ENCODE measurements at regions not wholly inside any gene's neighbourhood (a gene's known extent, or its start where the extent isn't known, plus 50 kb on each side); places are given as distances from the start of the nearest gene placed in this dataset.

DNA sequence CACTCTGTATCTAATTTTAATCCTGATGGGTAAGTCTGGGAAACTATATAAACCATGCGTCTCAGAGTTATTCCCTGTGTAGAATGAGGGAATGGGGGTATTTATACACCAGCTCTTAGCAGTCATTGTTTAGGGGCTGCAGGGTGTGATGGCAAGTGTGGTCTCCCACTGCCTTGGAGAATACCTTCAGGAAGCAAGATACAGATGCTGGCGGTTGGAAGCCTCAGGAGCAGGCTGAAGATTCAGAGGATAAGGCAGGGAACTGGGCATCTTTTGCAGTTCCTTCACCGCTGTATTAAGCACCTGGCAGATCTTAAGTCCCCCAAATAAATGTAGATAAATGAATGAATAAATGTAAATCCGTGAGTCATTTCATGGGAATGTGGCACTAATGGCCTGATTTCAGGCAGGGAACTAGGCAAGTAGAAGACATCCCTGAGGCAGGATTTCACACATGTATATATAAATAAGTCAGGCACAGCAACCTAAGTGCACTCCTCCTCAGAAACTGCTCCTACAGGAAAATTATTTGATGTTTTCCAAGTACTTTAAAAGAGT, 209.2 kb upstream of the GADL1 start:
- Mint-ChIP-seq H3K9me3 (peaks cover 7% of the 10 kb centered on the region), H3K27ac (no peak overlapping the region), H3K4me1 (peaks cover 15% of the 10 kb centered on the region), H3K27me3 (ENCODE audit: low read depth) (no peaks in the 10 kb centered on the region), H3K4me3 (no peak overlapping the region), H3K36me3 (no peaks in the 10 kb centered on the region)
- TF ChIP-seq, protein P1, sequence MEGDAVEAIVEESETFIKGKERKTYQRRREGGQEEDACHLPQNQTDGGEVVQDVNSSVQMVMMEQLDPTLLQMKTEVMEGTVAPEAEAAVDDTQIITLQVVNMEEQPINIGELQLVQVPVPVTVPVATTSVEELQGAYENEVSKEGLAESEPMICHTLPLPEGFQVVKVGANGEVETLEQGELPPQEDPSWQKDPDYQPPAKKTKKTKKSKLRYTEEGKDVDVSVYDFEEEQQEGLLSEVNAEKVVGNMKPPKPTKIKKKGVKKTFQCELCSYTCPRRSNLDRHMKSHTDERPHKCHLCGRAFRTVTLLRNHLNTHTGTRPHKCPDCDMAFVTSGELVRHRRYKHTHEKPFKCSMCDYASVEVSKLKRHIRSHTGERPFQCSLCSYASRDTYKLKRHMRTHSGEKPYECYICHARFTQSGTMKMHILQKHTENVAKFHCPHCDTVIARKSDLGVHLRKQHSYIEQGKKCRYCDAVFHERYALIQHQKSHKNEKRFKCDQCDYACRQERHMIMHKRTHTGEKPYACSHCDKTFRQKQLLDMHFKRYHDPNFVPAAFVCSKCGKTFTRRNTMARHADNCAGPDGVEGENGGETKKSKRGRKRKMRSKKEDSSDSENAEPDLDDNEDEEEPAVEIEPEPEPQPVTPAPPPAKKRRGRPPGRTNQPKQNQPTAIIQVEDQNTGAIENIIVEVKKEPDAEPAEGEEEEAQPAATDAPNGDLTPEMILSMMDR (IDR thresholded peaks at IDR 0.05; ENCODE audit: unreplicated experiment), result no peak
- no peak for DNase-seq (ENCODE audit: low spot score in 2 of 2, unreplicated experiment in 2 of 2)

DNA sequence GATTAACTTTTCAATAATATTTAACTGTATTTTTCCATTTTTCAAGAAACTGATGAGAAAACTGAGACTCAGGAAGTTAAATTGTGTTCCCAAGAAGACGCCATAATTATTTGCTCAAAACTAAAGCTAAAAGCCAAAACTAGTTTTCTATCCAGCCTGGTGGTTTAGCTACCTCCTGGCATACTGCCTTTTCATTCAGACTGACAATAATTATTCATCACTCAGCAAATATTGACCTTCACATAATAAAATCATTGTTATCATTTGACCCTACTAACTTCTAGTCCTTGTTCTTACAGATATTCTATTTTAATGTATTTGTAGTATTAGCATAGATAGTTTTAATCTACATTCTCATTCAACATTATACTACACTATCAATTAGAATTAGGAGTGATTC, 210.6 kb upstream of the GADL1 start:
- Mint-ChIP-seq H3K4me3 (no peak overlapping the region), H3K27ac (no peak overlapping the region), H3K9me3 (peaks cover 19% of the 10 kb centered on the region), H3K36me3 (no peaks in the 10 kb centered on the region), H3K4me1 (peaks cover 15% of the 10 kb centered on the region), H3K27me3 (ENCODE audit: low read depth) (no peaks in the 10 kb centered on the region)
- DNase-seq (ENCODE audit: low spot score in 2 of 2, unreplicated experiment in 2 of 2), result no peak
- TF ChIP-seq, protein P1 (IDR thresholded peaks at IDR 0.05; ENCODE audit: unreplicated experiment), result no peak

DNA sequence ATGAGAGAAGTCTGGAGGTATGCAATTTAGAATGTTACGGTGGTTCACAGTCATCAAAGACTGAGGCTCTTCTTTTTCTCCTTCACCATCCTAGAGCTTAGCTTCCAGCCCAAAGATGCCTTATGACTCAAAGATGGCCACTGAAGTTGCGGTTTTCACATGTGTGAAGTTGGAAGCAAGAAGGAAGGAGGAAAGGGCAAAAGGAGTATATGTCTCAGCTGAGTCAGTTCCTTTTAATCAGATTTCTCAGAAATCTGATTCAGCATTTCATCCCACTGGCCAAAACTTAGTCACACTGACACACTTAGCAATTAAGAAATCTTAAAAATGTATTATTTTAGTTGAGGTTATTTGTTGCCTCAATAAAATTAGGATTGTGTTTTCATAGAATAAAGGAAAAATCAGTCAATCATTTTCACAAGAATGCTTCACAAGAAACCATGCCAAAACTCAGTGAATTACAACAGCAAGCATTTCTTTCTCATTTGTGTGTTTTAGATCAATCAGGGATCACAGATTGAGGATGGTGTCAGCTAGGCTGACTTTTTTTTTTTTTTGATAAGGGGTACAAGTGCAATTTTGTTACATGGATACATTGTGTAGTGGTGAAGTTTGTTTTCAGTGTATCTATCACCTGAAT, 211.1 kb upstream of the GADL1 start:
- Mint-ChIP-seq H3K36me3 (no peaks in the 10 kb centered on the region), H3K27ac (no peak overlapping the region), H3K4me1 (peaks cover 15% of the 10 kb centered on the region), H3K27me3 (ENCODE audit: low read depth) (no peaks in the 10 kb centered on the region), H3K9me3 (peaks cover 19% of the 10 kb centered on the region), H3K4me3 (no peak overlapping the region)
- TF ChIP-seq, protein P1 (IDR thresholded peaks at IDR 0.05; ENCODE audit: unreplicated experiment), result no peak
- DNase-seq (ENCODE audit: low spot score in 2 of 2, unreplicated experiment in 2 of 2), result no peak

DNA sequence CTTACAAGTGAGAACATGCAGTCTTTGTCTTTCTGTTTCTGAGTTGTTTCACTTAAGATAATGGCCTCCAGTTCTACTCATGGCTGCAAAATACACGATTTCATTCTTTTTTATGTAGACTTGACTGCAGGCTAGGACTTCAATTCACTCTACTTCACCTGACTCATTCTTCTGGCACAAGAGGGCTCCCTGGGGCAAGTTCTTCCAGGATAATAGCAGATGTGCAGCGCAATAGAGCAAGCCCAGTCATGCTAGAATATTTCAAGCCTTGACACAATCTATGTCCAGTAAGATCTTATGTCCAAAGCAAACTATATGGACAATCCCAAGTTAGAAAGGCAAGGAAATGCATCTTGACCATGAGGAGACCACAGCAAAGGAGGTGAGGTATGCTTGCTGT, 211.7 kb upstream of the GADL1 start:
- H3K4me3 Mint-ChIP-seq, result no peak overlapping the region
- no peaks in the 10 kb centered on the region for H3K36me3 Mint-ChIP-seq
- TF ChIP-seq, protein P1 (IDR thresholded peaks at IDR 0.05; ENCODE audit: unreplicated experiment), result no peak
- no peak for DNase-seq (ENCODE audit: low spot score in 2 of 2, unreplicated experiment in 2 of 2)
- no peak overlapping the region for H3K27ac Mint-ChIP-seq
- peaks cover 19% of the 10 kb centered on the region for H3K9me3 Mint-ChIP-seq
- H3K4me1 Mint-ChIP-seq, result peaks cover 11% of the 10 kb centered on the region
- H3K27me3 Mint-ChIP-seq (ENCODE audit: low read depth), result no peaks in the 10 kb centered on the region

DNA sequence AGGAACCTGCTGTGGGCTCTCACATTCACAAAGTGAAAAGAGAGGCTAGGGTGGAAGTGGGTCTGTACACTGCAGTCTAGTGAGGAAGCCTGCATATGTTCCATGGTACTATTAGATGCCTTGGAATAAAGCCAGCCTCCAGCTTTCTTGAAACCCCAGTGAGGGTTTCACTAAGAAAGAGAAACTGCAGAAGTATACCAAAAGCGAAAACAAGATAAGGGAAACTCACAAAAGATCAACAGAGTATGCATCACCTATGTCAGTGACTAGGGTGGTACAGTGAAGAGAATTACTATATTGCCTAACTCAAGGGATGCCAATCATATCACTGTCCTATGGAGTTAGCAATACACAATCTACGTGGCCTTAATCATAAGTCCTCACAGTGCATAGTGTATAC, 212.5 kb upstream of the GADL1 start:
- Mint-ChIP-seq H3K4me1 (peaks cover 5% of the 10 kb centered on the region), H3K9me3 (peaks cover 18% of the 10 kb centered on the region), H3K4me3 (no peak overlapping the region), H3K36me3 (no peaks in the 10 kb centered on the region), H3K27me3 (ENCODE audit: low read depth) (no peaks in the 10 kb centered on the region), H3K27ac (no peak overlapping the region)
- TF ChIP-seq, protein P1 (IDR thresholded peaks at IDR 0.05; ENCODE audit: unreplicated experiment), result no peak
- DNase-seq (ENCODE audit: low spot score in 2 of 2, unreplicated experiment in 2 of 2), result no peak
